ENCODE measurements at regions not wholly inside any gene's neighbourhood (a gene's known extent, or its start where the extent isn't known, plus 50 kb on each side); places are given as distances from the start of the nearest gene placed in this dataset.

DNA sequence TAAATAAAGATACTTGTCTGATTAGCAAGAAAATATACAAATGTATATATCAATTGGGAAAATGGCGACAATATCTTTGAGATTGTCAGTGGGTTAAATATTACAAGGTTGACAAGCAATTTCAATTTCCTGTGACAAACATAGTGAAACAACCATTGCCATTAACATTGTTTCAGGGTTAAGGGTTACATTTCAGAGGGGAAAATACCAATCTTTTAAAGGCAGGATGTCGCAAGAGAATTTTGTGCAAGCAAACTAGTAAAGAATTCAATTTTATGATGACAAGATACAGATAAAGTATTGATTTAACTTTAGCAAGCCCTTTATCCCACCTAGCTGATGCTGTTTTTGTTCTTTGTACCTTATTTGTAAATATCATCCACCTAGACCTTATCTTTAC is 305.8 kb upstream of the GRIA3 start (continued):
- TF ChIP-seq, protein P1, sequence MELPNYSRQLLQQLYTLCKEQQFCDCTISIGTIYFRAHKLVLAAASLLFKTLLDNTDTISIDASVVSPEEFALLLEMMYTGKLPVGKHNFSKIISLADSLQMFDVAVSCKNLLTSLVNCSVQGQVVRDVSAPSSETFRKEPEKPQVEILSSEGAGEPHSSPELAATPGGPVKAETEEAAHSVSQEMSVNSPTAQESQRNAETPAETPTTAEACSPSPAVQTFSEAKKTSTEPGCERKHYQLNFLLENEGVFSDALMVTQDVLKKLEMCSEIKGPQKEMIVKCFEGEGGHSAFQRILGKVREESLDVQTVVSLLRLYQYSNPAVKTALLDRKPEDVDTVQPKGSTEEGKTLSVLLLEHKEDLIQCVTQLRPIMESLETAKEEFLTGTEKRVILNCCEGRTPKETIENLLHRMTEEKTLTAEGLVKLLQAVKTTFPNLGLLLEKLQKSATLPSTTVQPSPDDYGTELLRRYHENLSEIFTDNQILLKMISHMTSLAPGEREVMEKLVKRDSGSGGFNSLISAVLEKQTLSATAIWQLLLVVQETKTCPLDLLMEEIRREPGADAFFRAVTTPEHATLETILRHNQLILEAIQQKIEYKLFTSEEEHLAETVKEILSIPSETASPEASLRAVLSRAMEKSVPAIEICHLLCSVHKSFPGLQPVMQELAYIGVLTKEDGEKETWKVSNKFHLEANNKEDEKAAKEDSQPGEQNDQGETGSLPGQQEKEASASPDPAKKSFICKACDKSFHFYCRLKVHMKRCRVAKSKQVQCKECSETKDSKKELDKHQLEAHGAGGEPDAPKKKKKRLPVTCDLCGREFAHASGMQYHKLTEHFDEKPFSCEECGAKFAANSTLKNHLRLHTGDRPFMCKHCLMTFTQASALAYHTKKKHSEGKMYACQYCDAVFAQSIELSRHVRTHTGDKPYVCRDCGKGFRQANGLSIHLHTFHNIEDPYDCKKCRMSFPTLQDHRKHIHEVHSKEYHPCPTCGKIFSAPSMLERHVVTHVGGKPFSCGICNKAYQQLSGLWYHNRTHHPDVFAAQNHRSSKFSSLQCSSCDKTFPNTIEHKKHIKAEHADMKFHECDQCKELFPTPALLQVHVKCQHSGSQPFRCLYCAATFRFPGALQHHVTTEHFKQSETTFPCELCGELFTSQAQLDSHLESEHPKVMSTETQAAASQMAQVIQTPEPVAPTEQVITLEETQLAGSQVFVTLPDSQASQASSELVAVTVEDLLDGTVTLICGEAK (IDR thresholded peaks at IDR 0.05; ENCODE audit: borderline replicate concordance) = no peak
- TF ChIP-seq PAX5 (IDR thresholded peaks at IDR 0.05; ENCODE audit: borderline replicate concordance, low read depth, low read length) = no peak
- TF ChIP-seq ASH2L (IDR thresholded peaks at IDR 0.05; ENCODE audit: borderline replicate concordance, low read depth) = no peak
- TF ChIP-seq KAT2A (conservative IDR thresholded peaks at IDR 0.05; ENCODE audit: control insufficient read depth, low read depth, low read length) = no peak
- TF ChIP-seq GABPA (IDR thresholded peaks at IDR 0.05; ENCODE audit: low read depth) = no peak
- TF ChIP-seq CEBPB (IDR thresholded peaks at IDR 0.05; ENCODE audit: borderline replicate concordance in 1 of 2, low read depth in 2 of 2, low read length in 2 of 2) = no peak
- no peak for TF ChIP-seq LARP7 (IDR thresholded peaks at IDR 0.05)
- TF ChIP-seq NRF1 (conservative IDR thresholded peaks at IDR 0.05; ENCODE audit: low read depth, low read length) = no peak
- TF ChIP-seq SP1 (IDR thresholded peaks at IDR 0.05; ENCODE audit: low read depth, low read length) = no peak
- no peak for TF ChIP-seq CREM (IDR thresholded peaks at IDR 0.05; ENCODE audit: low read depth)
- no peak for TF ChIP-seq TCF3 (IDR thresholded peaks at IDR 0.05; ENCODE audit: borderline replicate concordance, insufficient read depth, low read depth, low read length)
- no peak for TF ChIP-seq ZNF274 (IDR thresholded peaks at IDR 0.05; ENCODE audit: insufficient read depth, insufficient read length)
- TF ChIP-seq, protein P2, sequence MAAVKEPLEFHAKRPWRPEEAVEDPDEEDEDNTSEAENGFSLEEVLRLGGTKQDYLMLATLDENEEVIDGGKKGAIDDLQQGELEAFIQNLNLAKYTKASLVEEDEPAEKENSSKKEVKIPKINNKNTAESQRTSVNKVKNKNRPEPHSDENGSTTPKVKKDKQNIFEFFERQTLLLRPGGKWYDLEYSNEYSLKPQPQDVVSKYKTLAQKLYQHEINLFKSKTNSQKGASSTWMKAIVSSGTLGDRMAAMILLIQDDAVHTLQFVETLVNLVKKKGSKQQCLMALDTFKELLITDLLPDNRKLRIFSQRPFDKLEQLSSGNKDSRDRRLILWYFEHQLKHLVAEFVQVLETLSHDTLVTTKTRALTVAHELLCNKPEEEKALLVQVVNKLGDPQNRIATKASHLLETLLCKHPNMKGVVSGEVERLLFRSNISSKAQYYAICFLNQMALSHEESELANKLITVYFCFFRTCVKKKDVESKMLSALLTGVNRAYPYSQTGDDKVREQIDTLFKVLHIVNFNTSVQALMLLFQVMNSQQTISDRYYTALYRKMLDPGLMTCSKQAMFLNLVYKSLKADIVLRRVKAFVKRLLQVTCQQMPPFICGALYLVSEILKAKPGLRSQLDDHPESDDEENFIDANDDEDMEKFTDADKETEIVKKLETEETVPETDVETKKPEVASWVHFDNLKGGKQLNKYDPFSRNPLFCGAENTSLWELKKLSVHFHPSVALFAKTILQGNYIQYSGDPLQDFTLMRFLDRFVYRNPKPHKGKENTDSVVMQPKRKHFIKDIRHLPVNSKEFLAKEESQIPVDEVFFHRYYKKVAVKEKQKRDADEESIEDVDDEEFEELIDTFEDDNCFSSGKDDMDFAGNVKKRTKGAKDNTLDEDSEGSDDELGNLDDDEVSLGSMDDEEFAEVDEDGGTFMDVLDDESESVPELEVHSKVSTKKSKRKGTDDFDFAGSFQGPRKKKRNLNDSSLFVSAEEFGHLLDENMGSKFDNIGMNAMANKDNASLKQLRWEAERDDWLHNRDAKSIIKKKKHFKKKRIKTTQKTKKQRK (IDR thresholded peaks at IDR 0.05; ENCODE audit: low read depth, low read length) = no peak
- no peak for TF ChIP-seq CHD1 (IDR thresholded peaks at IDR 0.05; ENCODE audit: low read depth, low read length)

Data from GM12878 (cell line).